ENCODE measurements at regions not wholly inside any gene's neighbourhood (a gene's known extent, or its start where the extent isn't known, plus 50 kb on each side); places are given as distances from the start of the nearest gene placed in this dataset.

GRCh38 chr10:2856598-2856997, 210.8 kb upstream of the PFKP start:
- DNase-seq (no peak), ATAC-seq (no peak)
- Histone ChIP-seq H3K4me3 (no peak overlapping the region), H3K36me3 (no peaks in the 10 kb centered on the region), H3K4me1 (peaks cover 0 to under 1% (median 0%) of the 10 kb centered on the region in 12 donors), H3K27me3 (peaks cover 0 to 19% (median 0%) of the 10 kb centered on the region in 9 donors), H3K27ac (no peak overlapping the region), H3K9me3 (peaks cover 0 to 31% (median 14%) of the 10 kb centered on the region in 12 donors)
- WGBS, 4 donors = 54 to 60% (median 57%) methylated on average over 6 of the region's 6 CpGs
- TF ChIP-seq CTCF (IDR thresholded peaks at IDR 0.05) (no peak), POLR2A (IDR thresholded peaks at IDR 0.05) (no peak)
- intact Hi-C loops (cut with DNase I) = no loop called here

- H3K27me3 ChIP-seq = peaks cover 0 to 19% (median 0%) of the 10 kb centered on the region in 9 donors
- intact Hi-C loops (cut with DNase I) = no loop called here
- H3K9me3 ChIP-seq = peaks cover 0 to 3% (median 0%) of the 10 kb centered on the region in 12 donors
- no peak for DNase-seq
- no peak for ATAC-seq
- no peaks in the 10 kb centered on the region for H3K4me1 ChIP-seq
- no peaks in the 10 kb centered on the region for H3K36me3 ChIP-seq
- no peak overlapping the region for H3K4me3 ChIP-seq
- WGBS, 4 donors = 46 to 64% (median 59%) methylated on average over 2 of the region's 2 CpGs
- TF ChIP-seq CTCF (IDR thresholded peaks at IDR 0.05) (no peak), POLR2A (IDR thresholded peaks at IDR 0.05) (no peak)
- no peak overlapping the region for H3K27ac ChIP-seq
Observed at GRCh38 chr10:2852574-2853323, 214.6 kb upstream of the PFKP start.

- H3K4me1 ChIP-seq = no peaks in the 10 kb centered on the region
- no peak for DNase-seq
- no peak for ATAC-seq
- H3K9me3 ChIP-seq = no peaks in the 10 kb centered on the region
- WGBS, 4 donors = 70 to 76% (median 75%) methylated on average over 3 of the region's 3 CpGs
- peaks cover 0 to 19% (median 0%) of the 10 kb centered on the region in 9 donors for H3K27me3 ChIP-seq
- H3K27ac ChIP-seq = no peak overlapping the region
- H3K36me3 ChIP-seq = no peaks in the 10 kb centered on the region
- no peak overlapping the region for H3K4me3 ChIP-seq
- TF ChIP-seq CTCF (IDR thresholded peaks at IDR 0.05) (no peak), POLR2A (IDR thresholded peaks at IDR 0.05) (no peak)
- intact Hi-C loops (cut with DNase I) = no loop called here
Observed at GRCh38 chr10:2851566-2851965, 215.8 kb upstream of the PFKP start.

GRCh38 chr10:2850202-2850601, 217.1 kb upstream of the PFKP start:
- TF ChIP-seq CTCF (IDR thresholded peaks at IDR 0.05) = no peak
- TF ChIP-seq POLR2A (IDR thresholded peaks at IDR 0.05) = no peak
- Histone ChIP-seq H3K36me3 (no peaks in the 10 kb centered on the region), H3K9me3 (no peaks in the 10 kb centered on the region), H3K4me1 (no peaks in the 10 kb centered on the region), H3K4me3 (no peak overlapping the region), H3K27me3 (peaks cover 0 to 16% (median 0%) of the 10 kb centered on the region in 9 donors), H3K27ac (no peak overlapping the region)
- no peak for ATAC-seq
- WGBS, 4 donors = 89 to 99% (median 92%) methylated on average over 4 to 5 of the region's 5 CpGs
- no peak for DNase-seq
- intact Hi-C loops (cut with DNase I) = no loop called here
